ENCODE measurements at regions not wholly inside any gene's neighbourhood (a gene's known extent, or its start where the extent isn't known, plus 50 kb on each side); places are given as distances from the start of the nearest gene placed in this dataset.

DNA sequence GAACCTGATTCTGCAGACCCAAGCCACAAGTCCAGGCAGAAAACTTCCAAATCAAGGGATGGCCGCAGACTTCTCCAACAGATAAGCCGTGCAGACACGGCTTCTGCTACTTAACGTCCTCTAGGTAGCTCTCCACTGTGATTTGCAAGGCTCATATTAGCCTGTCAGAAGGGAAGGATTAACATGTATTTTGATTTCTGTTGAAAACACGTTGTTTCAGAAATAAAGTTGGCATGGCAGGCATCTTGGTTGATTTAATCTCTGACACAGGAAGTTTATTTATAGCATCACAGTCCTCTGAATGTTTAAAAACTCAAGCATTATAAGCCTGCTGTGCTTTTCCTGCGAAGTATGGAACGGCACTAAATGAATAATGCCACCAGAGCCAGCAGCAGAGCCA is 166.8 kb upstream of the TOX3 start:
- CTCF ChIA-PET, result no interaction called here
- H3K4me3 ChIP-seq (ENCODE audit: low read depth, low read length), result no peak overlapping the region
- TF ChIP-seq, protein P1, sequence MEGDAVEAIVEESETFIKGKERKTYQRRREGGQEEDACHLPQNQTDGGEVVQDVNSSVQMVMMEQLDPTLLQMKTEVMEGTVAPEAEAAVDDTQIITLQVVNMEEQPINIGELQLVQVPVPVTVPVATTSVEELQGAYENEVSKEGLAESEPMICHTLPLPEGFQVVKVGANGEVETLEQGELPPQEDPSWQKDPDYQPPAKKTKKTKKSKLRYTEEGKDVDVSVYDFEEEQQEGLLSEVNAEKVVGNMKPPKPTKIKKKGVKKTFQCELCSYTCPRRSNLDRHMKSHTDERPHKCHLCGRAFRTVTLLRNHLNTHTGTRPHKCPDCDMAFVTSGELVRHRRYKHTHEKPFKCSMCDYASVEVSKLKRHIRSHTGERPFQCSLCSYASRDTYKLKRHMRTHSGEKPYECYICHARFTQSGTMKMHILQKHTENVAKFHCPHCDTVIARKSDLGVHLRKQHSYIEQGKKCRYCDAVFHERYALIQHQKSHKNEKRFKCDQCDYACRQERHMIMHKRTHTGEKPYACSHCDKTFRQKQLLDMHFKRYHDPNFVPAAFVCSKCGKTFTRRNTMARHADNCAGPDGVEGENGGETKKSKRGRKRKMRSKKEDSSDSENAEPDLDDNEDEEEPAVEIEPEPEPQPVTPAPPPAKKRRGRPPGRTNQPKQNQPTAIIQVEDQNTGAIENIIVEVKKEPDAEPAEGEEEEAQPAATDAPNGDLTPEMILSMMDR (IDR thresholded peaks at IDR 0.05; ENCODE audit: insufficient read depth, low read length, missing control alignments), result no peak
- DNase-seq (ENCODE audit: low read depth, low spot score), result no peak
- POLR2A ChIA-PET, result no interaction called here

DNA sequence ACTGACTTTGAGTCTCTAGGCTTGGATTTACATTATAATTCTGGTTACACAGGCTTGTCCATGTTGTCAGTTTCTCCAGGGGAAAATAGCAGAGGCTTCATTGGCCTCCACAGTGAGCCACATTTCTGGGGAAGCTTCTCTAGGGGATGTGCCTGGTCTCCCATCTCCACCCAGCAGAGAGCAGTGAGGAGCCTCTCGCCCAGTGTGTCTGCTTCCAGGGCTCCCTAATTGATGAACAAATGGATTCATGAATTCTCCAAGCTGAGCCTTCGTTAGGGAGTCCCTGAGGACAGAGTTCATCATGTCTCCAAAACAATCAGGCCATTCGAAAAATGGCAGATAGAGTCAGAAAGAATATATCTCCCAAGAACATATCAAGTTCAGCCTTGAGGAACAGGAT is 162.4 kb upstream of the TOX3 start:
- no peak for DNase-seq (ENCODE audit: low read depth, low spot score)
- ChIA-PET POLR2A (no interaction called here), CTCF (no interaction called here)
- H3K4me3 ChIP-seq (ENCODE audit: low read depth, low read length), result no peak overlapping the region
- TF ChIP-seq, protein P1 (IDR thresholded peaks at IDR 0.05; ENCODE audit: insufficient read depth, low read length, missing control alignments), result no peak

DNA sequence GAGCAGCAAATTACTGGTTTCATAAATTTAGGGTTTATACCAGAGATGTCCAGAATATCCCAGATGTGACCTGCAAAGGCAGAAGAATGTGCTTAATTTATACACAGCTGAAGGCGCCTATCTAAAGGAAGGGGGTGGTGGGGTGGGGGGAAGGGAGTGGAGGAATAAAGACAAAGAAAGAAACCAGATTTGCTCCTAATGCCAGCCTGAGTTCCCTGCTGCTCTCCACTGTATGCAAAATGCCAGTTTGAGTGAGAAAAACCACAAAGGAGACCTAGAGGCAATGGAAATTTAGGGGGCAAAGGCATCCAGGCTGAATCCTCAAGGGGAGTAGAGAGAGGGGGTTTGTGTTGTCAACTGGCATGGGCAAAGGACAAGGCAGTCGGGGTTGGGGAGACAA is 161.5 kb upstream of the TOX3 start:
- CTCF ChIA-PET, result no interaction called here
- TF ChIP-seq, protein P1 (IDR thresholded peaks at IDR 0.05; ENCODE audit: insufficient read depth, low read length, missing control alignments), result no peak
- DNase-seq (ENCODE audit: low read depth, low spot score), result no peak
- POLR2A ChIA-PET, result no interaction called here
- H3K4me3 ChIP-seq (ENCODE audit: low read depth, low read length), result no peak overlapping the region

DNA sequence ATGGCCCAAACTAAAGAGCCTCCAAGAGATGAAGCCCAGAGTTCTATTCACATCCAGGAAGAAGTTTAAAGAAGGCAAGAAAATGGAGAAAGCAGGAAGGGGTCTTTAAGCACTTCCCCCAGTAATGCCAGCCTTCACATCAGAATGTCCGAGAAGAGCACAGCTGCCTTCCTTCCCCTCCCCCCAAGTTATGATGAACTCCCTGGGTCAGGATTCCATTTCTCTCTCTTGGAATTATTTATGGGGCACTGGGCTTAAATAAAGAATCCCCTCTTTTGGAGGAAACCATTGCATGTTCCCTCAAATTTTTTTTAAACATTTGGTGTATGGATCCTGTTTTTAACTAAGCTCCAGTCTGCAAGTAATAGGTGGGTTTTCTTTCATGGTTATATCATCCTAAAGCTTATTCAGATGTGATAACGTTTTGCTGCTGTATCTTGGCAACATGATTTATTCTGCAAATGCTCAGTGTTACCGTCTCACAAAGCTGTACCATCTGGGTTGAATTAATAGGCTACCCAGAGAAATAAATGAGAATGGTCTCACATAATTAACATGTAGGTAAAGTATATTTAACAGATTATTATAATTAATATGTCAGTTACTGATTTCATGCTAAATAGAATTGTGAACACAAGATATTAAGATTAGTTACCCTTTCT is 160.9 kb upstream of the TOX3 start:
- H3K4me3 ChIP-seq (ENCODE audit: low read depth, low read length), result no peak overlapping the region
- no peak for DNase-seq (ENCODE audit: low read depth, low spot score)
- TF ChIP-seq, protein P1 (IDR thresholded peaks at IDR 0.05; ENCODE audit: insufficient read depth, low read length, missing control alignments), result no peak
- ChIA-PET POLR2A (no interaction called here), CTCF (no interaction called here)

DNA sequence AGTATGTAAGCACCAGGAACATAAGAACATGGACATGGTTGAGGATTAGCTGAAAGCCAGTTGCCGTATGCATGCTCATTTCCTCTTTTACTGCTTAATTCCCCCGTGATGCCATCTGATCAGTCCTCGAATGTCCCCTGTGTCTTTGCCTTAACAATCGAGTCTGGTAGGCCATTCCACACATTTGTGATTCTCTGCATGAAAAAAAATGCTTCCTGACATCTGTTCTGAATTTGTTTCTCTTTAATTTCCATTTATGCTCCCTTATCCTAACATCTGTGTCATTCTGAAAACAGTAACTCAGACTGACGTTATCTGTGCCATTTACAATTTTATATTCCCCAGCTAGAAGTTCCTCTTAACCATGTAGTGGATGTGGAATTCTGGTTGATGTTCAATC is 158.2 kb upstream of the TOX3 start:
- POLR2A ChIA-PET, result no interaction called here
- CTCF ChIA-PET, result no interaction called here

DNA sequence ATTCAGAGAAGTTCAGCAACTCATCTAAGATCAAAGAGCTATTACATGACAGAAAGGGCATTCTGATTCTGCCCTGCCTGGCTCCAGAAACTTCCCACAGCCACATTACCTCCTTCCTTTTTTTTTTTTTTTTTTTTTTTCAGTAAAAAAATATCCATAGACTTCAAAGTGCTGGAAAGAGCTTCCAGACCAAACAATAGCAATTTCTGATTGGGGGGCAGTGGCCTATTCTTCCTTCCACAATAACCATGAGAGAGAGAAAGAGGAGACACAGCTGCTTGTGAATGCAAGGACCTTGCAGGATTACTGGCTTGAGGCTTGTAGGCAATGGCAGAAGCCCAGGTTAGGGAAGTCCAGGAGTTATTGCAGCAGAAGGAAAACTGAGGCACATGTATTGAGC is 151.0 kb upstream of the TOX3 start:
- POLR2A ChIA-PET, result no interaction called here
- TF ChIP-seq, protein P1 (IDR thresholded peaks at IDR 0.05; ENCODE audit: insufficient read depth, low read length, missing control alignments), result no peak
- no peak overlapping the region for H3K4me3 ChIP-seq (ENCODE audit: low read depth, low read length)
- DNase-seq (ENCODE audit: low read depth, low spot score), result no peak
- CTCF ChIA-PET, result no interaction called here

More for the DNA sequence above, 158.2 kb upstream of the TOX3 start:
- H3K4me3 ChIP-seq (ENCODE audit: low read depth, low read length), result no peak overlapping the region
- TF ChIP-seq, protein P1 (IDR thresholded peaks at IDR 0.05; ENCODE audit: insufficient read depth, low read length, missing control alignments), result no peak
- DNase-seq (ENCODE audit: low read depth, low spot score), result no peak
